NCI-H1930 (cell line): ENCODE measurements at regions not wholly inside any gene's neighbourhood (a gene's known extent, or its start where the extent isn't known, plus 50 kb on each side); places are given as distances from the start of the nearest gene placed in this dataset.

Experiments
- DNase-seq, 2 experiments: peaks; one replicate each; lab custom pipeline; 2025; lab: John Stamatoyannopoulos, UW

DNA sequence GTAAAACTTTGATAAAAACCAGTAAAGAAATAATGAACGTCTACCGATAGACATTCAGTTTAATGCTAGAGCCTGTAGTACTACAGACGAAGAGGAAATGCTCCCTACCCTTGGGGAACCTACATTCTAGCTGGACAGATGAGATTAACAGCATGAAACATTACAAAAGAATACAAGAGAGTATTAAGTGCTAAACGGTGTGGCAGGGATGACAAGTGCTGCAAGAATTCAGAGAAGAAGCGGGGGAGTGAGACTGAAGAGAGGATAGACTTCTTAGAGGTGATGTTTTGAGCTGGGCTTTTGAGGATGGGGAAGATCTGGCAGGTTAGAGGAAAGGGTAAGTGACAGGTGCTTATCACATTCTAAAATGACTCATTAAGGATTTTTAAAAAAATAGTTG, 52.6 kb upstream of the ESX1 start:
- DNase-seq, result no peak

GRCh38 chrX:104306180-104306579, 51.4 kb upstream of the ESX1 start:
- DNase-seq, result no peak
